ENCODE measurements at regions not wholly inside any gene's neighbourhood (a gene's known extent, or its start where the extent isn't known, plus 50 kb on each side); places are given as distances from the start of the nearest gene placed in this dataset.

DNA sequence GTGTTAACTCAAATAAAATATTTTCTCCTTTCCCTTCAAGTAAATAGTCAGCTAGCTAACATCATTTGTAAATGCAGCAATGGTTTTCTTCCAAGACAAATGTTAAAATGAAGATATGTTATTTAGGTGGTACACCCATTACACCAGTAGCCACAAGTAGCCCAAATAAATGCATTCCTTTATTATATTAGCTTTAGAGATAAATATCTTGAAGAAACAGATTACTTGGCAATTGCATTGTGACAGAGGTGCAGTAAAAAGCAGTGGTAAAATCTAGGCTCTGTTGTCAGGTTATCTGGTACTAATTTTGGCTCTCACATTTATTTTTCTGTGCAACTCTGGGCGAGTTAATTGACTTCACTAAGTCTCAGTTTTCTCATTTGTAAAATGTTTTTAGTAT is 193.0 kb downstream of the NAA11 start:
- TF ChIP-seq, protein P1, sequence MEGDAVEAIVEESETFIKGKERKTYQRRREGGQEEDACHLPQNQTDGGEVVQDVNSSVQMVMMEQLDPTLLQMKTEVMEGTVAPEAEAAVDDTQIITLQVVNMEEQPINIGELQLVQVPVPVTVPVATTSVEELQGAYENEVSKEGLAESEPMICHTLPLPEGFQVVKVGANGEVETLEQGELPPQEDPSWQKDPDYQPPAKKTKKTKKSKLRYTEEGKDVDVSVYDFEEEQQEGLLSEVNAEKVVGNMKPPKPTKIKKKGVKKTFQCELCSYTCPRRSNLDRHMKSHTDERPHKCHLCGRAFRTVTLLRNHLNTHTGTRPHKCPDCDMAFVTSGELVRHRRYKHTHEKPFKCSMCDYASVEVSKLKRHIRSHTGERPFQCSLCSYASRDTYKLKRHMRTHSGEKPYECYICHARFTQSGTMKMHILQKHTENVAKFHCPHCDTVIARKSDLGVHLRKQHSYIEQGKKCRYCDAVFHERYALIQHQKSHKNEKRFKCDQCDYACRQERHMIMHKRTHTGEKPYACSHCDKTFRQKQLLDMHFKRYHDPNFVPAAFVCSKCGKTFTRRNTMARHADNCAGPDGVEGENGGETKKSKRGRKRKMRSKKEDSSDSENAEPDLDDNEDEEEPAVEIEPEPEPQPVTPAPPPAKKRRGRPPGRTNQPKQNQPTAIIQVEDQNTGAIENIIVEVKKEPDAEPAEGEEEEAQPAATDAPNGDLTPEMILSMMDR (IDR thresholded peaks at IDR 0.05), result no peak
- TF ChIP-seq POLR2AphosphoS5 (IDR thresholded peaks at IDR 0.05), result no peak

Data from stomach (tissue), 4 donors.